Upper lobe of left lung (tissue), 6 donors: ENCODE measurements at regions not wholly inside any gene's neighbourhood (a gene's known extent, or its start where the extent isn't known, plus 50 kb on each side); places are given as distances from the start of the nearest gene placed in this dataset.
A peak's percentile ranks its signal among the peaks of the same experiment; 100 is the strongest.

ENCODE experiments used
- ATAC-seq, 2 donors: fragments of 200-7000 bp; cut with Tn5 transposase; one replicate each; pipeline ENCODE4 v1.9.1; 2022; ENCODE audit warnings: mild to moderate bottlenecking in 2 of 2, moderate library complexity in 2 of 2; ENCODE audit not compliant: low FRiP score in 2 of 2
- DNase-seq, 2 donors: peaks; one replicate each; pipeline ENCODE4 v3.0.0-alpha.2; 2019 to 2020
- H3K27ac ChIP-seq, 4 donors: fragments of 200-600 bp; sonication (generic); one replicate each; pipeline ENCODE4 v1.5.1; 2016 to 2019
- H3K27me3 ChIP-seq, 4 donors: fragments of 200-600 bp; sonication (generic); one replicate each; pipeline ENCODE4 v1.5.1; 2017 to 2019
- H3K36me3 ChIP-seq, 4 donors: fragments of 200-600 bp; sonication (generic); one replicate each; pipeline ENCODE4 v1.5.1; 2016 to 2019
- H3K4me1 ChIP-seq, 4 donors: fragments of 200-600 bp; sonication (generic); one replicate each; pipeline ENCODE4 v1.5.1; 2018 to 2019
- H3K4me3 ChIP-seq, 4 donors: fragments of 200-600 bp; sonication (generic); one replicate each; pipeline ENCODE4 v1.5.1; 2017 to 2019; ENCODE audit warnings: mild to moderate bottlenecking in 2 of 4, moderate library complexity in 1 of 4
- H3K9me3 ChIP-seq, 4 donors: fragments of 200-600 bp; sonication (generic); one replicate each; pipeline ENCODE4 v1.5.1; 2018 to 2019
- EP300 ChIP-seq, 4 donors: sonication (generic); formaldehyde crosslinking; IDR thresholded peaks; one replicate each; pipeline ENCODE4 v1.5.1; 2017; ENCODE audit warnings: antibody characterized with exemption in 4 of 4, control low read depth in 2 of 4
- POLR2A ChIP-seq, 4 donors: fragments of 450-650 bp; IDR thresholded peaks; one replicate each; pipeline ENCODE4 v1.5.1; 2016 to 2017; ENCODE audit warnings: antibody characterized with exemption in 4 of 4, mild to moderate bottlenecking in 2 of 4
- POLR2AphosphoS5 ChIP-seq, 2 donors: sonication (generic); formaldehyde crosslinking; IDR thresholded peaks; one replicate each; pipeline ENCODE4 v1.5.1; 2017; ENCODE audit warnings: antibody characterized with exemption in 2 of 2
- WGBS, 2 donors: methylation state at CpG; one replicate each; pipeline ENCODE4 v1.1.5; 2017 to 2018; 5-methylcytosine and 5-hydroxymethylcytosine counted together
- TF ChIP-seq, protein P1 (sequence below), 6 experiments: fragments of 450-650 bp in 4 of 6; fragments of 200-600 bp in 2 of 6; sonication (generic) in 2 of 6; IDR thresholded peaks; one replicate each; pipeline ENCODE4 v1.5.1; 2016 to 2019; ENCODE audit warnings: antibody characterized with exemption in 6 of 6
- donor health status: DM: no; HTN: no; CAD: no; lungs with moderate emphysema.
- donor health status: DM: no; HTN: yes; CAD: no; lungs with severe emphysema.

DNA sequence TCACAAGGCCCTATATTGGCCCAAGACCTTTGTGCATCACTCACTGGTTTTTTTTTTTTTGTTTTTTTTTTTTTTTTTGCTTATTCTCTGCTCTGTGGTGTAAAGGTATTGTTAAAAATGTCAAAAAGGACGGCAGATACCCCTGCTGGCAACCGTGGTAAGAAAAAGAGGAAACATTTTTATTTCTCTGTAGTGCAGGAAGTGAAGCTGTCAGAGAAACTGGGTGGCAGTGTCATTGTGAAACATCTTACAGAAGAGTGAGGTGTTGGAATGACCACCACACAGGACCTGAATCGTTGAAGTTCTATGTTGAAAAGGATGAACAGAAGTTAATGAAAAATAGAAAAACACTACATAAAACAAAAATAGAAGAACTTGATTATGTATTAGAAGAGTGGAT, 346.4 kb downstream of the FGF9 start:
- no peaks in the 10 kb centered on the region for H3K4me1 ChIP-seq

DNA sequence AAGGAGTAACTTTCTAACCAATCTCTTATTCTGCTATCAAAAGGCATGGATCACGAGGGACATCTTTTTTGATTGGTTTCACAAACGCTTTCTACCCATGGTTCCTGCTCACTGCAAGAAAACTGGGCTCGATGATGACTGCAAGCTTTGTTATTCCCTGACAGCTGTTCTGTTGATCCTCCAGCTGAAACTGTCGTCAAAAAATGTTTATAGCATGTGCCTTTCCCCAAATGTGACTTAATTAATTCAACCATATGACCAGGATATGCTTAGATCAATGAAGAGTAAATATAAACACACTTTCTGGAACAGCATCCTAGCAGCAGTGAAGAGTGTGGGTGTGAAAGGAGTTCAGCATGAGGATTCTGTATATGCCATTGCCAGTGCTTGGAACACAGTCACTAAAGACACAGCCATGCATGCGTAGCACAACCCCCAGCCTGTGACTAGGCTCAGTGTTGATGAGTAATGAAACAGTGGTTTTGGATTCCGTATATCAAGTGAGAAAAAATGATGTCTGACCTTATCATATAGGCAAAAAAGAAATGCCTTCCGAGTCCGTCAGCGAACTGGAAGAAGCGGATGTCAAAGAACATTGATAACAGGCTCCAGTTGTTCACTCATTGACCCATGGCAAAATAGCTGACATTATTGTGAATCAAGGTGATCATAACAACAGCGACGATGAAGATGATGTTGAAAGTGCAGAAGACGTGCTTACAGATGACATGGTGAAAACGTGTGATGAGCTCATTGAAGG, 347.4 kb downstream of the FGF9 start:
- DNase-seq (no peak), ATAC-seq (no peak)
- Histone ChIP-seq H3K4me3 (no peak overlapping the region), H3K27ac (no peak overlapping the region), H3K4me1 (no peaks in the 10 kb centered on the region), H3K36me3 (no peaks in the 10 kb centered on the region), H3K27me3 (no peaks in the 10 kb centered on the region), H3K9me3 (no peaks in the 10 kb centered on the region)
- WGBS, 2 donors = 80 to 86% methylated on average over 14 of the region's 14 CpGs
- TF ChIP-seq, protein P1, sequence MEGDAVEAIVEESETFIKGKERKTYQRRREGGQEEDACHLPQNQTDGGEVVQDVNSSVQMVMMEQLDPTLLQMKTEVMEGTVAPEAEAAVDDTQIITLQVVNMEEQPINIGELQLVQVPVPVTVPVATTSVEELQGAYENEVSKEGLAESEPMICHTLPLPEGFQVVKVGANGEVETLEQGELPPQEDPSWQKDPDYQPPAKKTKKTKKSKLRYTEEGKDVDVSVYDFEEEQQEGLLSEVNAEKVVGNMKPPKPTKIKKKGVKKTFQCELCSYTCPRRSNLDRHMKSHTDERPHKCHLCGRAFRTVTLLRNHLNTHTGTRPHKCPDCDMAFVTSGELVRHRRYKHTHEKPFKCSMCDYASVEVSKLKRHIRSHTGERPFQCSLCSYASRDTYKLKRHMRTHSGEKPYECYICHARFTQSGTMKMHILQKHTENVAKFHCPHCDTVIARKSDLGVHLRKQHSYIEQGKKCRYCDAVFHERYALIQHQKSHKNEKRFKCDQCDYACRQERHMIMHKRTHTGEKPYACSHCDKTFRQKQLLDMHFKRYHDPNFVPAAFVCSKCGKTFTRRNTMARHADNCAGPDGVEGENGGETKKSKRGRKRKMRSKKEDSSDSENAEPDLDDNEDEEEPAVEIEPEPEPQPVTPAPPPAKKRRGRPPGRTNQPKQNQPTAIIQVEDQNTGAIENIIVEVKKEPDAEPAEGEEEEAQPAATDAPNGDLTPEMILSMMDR (IDR thresholded peaks at IDR 0.05) = no peak
- TF ChIP-seq POLR2AphosphoS5 (IDR thresholded peaks at IDR 0.05) (no peak), POLR2A (IDR thresholded peaks at IDR 0.05) (no peak), EP300 (IDR thresholded peaks at IDR 0.05) (no peak)

More for the DNA sequence above, 346.4 kb downstream of the FGF9 start:
- Histone ChIP-seq H3K36me3 (no peaks in the 10 kb centered on the region), H3K27me3 (no peaks in the 10 kb centered on the region), H3K27ac (no peak overlapping the region), H3K9me3 (no peaks in the 10 kb centered on the region), H3K4me3 (no peak overlapping the region)
- DNase-seq (no peak), ATAC-seq (peak in 1 of 2 donors; percentile 49)
- TF ChIP-seq, protein P1 (IDR thresholded peaks at IDR 0.05) = no peak
- no peak for TF ChIP-seq POLR2A (IDR thresholded peaks at IDR 0.05)
- no peak for TF ChIP-seq POLR2AphosphoS5 (IDR thresholded peaks at IDR 0.05)
- no peak for TF ChIP-seq EP300 (IDR thresholded peaks at IDR 0.05)
- 24 to 25% methylated on average over 3 of the region's 3 CpGs for WGBS, 2 donors

DNA sequence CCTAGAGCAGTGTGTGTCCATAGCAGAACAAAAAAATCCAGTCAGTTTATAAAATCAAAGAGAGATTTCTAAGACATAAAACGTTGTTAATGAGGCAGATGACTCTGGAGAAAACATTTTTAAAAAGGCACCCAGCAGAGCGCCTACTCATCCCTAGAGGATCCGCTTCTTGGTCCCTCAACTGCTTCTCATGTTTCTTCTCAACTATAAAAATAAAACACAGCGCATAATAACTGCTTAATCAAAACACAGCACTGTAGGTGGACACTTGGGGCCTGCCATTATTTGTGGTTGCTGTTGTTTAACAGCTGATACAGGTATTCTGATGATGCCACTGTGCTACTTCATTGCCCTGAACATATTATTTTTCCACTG, 347.9 kb downstream of the FGF9 start:
- ATAC-seq = no peak

DNA sequence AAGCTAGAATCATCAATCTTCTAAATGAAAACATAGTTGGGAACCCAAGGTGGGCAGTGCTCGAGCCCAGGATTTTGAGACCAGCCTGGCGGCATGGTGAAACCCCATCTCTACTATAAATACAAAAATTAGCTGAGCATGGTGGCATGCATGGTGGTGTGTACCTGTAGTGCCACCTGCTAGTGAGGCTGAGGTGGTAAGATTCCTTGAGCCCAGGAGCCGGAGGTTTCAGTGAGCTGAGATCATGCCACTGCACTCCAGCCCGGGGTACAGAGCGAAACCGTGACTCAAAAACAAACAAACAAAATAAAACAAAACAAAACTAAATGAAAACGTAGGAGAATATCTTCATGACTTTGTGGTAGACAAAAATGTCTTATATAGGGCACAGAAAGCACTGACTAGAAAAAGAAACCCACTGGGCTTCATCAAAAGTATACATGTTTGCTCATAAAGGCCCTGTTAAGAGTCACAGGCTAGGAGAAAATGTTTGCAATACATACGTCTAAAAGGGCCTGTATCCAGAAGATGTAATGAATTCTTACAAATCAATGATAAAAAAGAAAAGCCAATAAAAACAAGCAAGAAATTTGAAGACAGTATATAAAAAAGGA, 353.6 kb downstream of the FGF9 start:
- ATAC-seq (no peak), DNase-seq (no peak)
- no peaks in the 10 kb centered on the region for H3K27me3 ChIP-seq
- H3K9me3 ChIP-seq = no peaks in the 10 kb centered on the region
- 81 to 86% methylated on average over 8 of the region's 8 CpGs for WGBS, 2 donors
- no peaks in the 10 kb centered on the region for H3K36me3 ChIP-seq
- H3K27ac ChIP-seq = no peak overlapping the region
- no peak overlapping the region for H3K4me3 ChIP-seq
- TF ChIP-seq POLR2AphosphoS5 (IDR thresholded peaks at IDR 0.05) = no peak
- TF ChIP-seq, protein P1 (IDR thresholded peaks at IDR 0.05) = no peak
- no peak for TF ChIP-seq POLR2A (IDR thresholded peaks at IDR 0.05)
- no peak for TF ChIP-seq EP300 (IDR thresholded peaks at IDR 0.05)
- H3K4me1 ChIP-seq = no peaks in the 10 kb centered on the region

More for the DNA sequence above, 347.9 kb downstream of the FGF9 start:
- H3K36me3 ChIP-seq = no peaks in the 10 kb centered on the region
- H3K9me3 ChIP-seq = no peaks in the 10 kb centered on the region
- DNase-seq = no peak
- no peak overlapping the region for H3K27ac ChIP-seq
- H3K27me3 ChIP-seq = no peaks in the 10 kb centered on the region
- TF ChIP-seq, protein P1 (IDR thresholded peaks at IDR 0.05) = no peak
- TF ChIP-seq POLR2A (IDR thresholded peaks at IDR 0.05) = no peak
- H3K4me3 ChIP-seq = no peak overlapping the region
- 88 to 91% methylated on average over 4 of the region's 4 CpGs for WGBS, 2 donors
- H3K4me1 ChIP-seq = no peaks in the 10 kb centered on the region

DNA sequence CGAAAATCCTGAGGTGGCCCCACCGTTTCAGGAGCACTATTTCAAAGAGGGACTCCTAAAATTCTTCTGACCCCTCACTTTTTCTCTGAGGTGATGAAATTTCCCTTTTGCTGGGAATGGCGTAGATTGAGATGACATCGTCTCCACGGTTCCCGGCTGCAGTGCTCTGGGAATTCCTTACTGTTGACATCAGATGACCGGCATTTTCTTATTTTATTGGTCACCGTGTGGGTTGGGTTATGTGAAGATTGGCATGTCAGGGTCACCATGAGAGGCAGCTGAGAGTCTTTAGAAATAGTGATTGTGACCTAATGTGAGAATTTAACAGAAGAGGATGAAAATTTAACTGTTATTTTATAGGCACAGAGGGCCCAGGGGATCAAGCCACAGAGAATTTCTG, 356.7 kb downstream of the FGF9 start:
- no peak for ATAC-seq
- Histone ChIP-seq H3K27me3 (no peaks in the 10 kb centered on the region), H3K36me3 (no peaks in the 10 kb centered on the region), H3K9me3 (no peaks in the 10 kb centered on the region), H3K27ac (no peak overlapping the region), H3K4me3 (no peak overlapping the region), H3K4me1 (no peaks in the 10 kb centered on the region)
- TF ChIP-seq EP300 (IDR thresholded peaks at IDR 0.05) (no peak), POLR2A (IDR thresholded peaks at IDR 0.05) (no peak), POLR2AphosphoS5 (IDR thresholded peaks at IDR 0.05) (no peak)
- TF ChIP-seq, protein P1 (IDR thresholded peaks at IDR 0.05) = no peak
- WGBS, 2 donors = 89 to 93% methylated on average over 8 of the region's 8 CpGs
- no peak for DNase-seq
